Panc1 (cell line): ENCODE measurements at regions not wholly inside any gene's neighbourhood (a gene's known extent, or its start where the extent isn't known, plus 50 kb on each side); places are given as distances from the start of the nearest gene placed in this dataset.

Experiments
- CTCF ChIP-seq: fragments of 450-650 bp; IDR thresholded peaks from 2 replicates; pipeline ENCODE4 v1.5.1; 2017; ENCODE audit warnings: mild to moderate bottlenecking
- POLR2AphosphoS5 ChIP-seq: IDR thresholded peaks from 2 replicates; pipeline ENCODE4 v1.6.1; 2012; ENCODE audit warnings: mild to moderate bottlenecking, low read depth, low read length, moderate library complexity
- REST ChIP-seq, 2 experiments: IDR thresholded peaks; 2 replicates each; pipeline ENCODE4 v1.6.1; 2011 to 2012; ENCODE audit warnings: low read depth in 2 of 2, control low read depth in 1 of 2, low read length in 1 of 2, mild to moderate bottlenecking in 1 of 2, moderate library complexity in 1 of 2; ENCODE audit not compliant: insufficient read depth in 1 of 2
- SIN3A ChIP-seq: IDR thresholded peaks from 2 replicates; pipeline ENCODE4 v1.6.1; 2012; ENCODE audit warnings: low read depth, mild to moderate bottlenecking, low read length, moderate library complexity, borderline replicate concordance; ENCODE audit not compliant: insufficient read depth
- TCF7L2 ChIP-seq: IDR thresholded peaks from 2 replicates; pipeline ENCODE4 v1.6.1; 2011; ENCODE audit warnings: mild to moderate bottlenecking, low read depth, low read length, inconsistent platforms

DNA sequence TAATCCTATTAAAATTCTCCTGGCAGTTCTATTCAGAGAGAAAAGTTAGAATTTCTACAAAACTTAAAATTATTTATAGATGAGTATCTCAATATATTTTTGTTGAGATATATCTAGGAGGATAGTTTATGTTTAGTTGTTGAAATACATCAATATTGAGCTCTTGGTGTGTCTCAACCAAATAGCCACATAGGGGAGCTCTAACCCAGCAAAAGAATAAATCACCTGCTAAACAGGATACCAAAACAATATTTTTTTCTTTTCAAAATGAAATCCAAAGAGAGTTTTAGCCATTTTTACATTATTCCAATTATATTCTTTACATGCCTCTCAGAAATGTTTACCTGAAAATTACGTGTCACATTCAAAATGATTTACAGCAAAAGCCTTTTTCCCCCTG, 954.7 kb downstream of the SLITRK6 start:
- TF ChIP-seq CTCF (peak; percentile 42; the same call in 1 of the 2 replicates), REST (IDR thresholded peaks at IDR 0.05; ENCODE audit: insufficient read depth in 1 of 2, low read depth in 2 of 2, low read length in 1 of 2) (no peak), POLR2AphosphoS5 (no peak), TCF7L2 (no peak), SIN3A (no peak)
